Islet of Langerhans (tissue), 1 donor: ENCODE measurements at regions not wholly inside any gene's neighbourhood (a gene's known extent, or its start where the extent isn't known, plus 50 kb on each side); places are given as distances from the start of the nearest gene placed in this dataset.

Experiments
- FAIRE-seq: peaks from one replicate; lab custom pipeline; 2011; peaks lifted over from hg19 to GRCh38; lab: Jason Lieb, UNC

DNA sequence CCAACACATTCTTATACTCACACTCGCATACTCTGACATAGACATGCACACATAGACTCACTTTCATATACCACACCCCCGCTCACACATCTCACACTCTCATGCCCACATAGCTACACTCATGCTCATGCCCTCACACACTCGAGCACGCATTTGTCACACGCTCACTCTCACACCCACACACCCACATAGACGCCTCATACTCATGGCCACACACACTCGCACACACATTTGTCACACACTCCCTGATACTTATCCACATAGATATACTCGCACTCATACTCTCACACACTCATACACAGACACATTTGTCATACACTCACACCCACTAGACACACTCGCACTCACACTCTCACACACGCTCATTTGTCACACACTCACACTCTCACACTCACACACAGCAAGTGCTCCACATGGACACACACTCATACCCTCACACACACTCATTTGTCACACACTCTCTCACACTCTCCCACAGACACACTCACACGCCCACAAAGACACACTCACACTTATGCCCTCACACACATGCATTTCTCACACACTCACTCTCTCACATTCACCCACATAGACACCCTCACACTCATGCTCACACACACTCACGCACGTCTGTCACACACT is 50.9 kb downstream of the TNP1 start:
- no peak for FAIRE-seq

DNA sequence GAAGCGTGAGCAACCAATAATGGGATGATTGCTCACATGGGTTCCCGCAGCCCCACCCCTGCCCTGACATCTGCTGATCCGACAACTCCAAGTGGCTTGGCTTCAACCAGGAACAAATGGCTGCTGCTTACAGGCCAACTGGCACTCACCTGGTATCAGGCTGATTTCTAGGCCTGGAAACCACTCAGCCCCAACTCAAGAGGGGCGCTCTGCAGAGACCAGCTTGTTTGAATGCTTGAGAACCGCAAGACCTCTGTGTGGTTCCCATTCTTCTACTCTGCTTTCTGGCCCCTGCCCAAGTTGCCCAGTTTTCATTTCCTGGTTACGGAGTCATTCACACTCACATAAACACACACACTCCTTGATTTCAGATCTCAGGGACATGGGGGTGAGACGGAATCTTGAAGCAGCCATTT is 52.0 kb downstream of the TNP1 start:
- no peak for FAIRE-seq

DNA sequence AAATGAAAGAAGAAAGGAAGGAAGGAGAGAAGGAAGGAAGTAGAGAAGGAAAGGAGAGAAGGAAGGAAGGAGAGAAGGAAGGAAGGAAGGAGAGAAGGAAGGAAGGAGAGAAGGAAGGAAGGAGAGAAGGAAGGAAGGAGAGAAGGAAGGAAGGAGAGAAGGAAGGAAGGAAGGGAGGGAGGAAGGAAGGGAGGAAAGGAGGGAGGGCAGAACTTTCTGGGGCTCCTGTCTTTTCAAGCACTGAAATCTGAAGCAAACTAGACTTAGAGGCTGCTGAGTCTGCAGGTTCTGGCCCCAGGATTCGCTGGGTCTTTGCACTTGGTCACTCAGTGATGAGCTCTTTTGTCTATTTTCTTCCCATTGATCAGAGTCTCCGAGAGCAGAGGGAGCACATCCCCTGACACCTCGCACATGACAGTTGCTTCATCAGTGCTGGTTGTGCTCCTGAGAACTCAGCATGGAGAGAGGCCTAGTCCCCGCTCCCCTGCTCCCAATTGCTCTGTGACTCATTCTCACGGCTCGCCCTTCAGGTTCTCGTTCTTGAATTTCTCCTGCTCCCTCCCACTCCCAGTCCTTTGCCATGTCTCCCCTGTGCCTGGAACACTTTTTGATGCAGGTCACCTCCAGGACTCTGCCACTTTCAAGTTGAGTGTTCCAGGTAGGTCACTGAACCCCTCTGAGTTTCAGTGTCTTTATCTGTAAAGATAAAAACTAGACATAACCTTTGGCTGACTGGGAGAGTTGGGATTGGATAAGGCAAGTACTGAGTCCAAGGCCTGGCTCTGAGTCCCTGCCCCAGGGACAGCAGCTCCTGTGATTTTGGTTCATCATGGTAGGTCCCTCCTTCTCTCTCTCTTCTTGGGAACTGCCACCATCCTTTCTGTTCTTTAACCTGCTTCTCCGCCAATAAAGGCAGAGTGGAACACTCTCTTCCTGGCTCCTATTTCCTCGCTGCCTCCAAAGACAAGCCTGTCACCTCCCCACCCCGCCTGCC is 55.2 kb downstream of the TNP1 start:
- no peak for FAIRE-seq

DNA sequence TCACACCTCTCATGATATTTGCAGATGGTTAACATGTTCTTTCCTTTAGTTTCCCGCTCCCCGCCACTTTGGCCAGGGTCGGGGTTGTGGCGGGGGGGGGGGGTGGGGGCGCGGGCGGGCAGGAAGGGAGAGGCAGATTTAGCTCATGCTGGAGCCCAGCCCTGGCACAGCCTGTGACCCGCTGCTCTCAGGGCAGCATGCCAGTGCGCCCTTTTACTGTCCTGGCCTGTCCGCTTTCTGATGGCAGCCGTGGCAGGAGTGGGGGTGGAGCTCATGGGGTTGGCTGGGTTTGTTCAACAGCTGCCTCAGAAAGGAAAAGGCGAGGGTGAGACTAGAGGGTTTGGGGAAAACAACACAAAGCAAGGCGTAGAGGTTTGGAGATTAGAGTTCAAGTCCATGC is 56.1 kb downstream of the TNP1 start:
- no peak for FAIRE-seq

DNA sequence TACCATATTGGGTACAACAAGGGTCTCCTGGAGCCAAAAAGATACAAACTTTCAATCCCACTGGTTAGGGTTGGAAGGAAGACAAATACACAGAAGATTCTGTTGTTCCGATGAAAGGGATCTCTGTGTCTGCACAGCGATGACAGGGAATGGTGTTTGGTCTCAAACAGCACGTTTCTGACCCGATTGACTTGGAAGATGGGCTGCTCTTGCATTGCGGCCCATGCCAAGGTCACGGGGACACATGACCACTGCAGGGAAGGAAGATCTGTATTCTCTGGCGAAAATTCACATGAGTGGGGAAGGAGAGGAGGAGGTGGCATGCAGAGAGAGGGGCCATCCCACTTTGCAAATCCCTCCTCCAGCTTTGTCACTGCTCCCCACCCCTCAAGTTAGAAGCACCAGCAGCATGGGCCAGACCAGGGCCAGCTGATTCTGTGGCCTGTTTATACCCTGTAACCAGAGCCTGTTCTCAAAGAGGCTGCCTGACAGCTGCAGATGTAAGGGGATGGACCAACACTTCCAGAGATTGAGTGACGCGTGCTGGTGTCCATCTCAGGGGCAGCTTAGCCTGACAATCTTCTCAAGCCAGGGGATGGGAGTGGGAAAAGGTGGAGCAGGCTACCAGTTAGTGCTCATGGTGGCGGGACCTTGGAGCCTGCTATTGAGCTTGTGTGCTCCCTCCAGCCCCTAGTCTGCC is 57.2 kb downstream of the TNP1 start:
- FAIRE-seq = no peak

DNA sequence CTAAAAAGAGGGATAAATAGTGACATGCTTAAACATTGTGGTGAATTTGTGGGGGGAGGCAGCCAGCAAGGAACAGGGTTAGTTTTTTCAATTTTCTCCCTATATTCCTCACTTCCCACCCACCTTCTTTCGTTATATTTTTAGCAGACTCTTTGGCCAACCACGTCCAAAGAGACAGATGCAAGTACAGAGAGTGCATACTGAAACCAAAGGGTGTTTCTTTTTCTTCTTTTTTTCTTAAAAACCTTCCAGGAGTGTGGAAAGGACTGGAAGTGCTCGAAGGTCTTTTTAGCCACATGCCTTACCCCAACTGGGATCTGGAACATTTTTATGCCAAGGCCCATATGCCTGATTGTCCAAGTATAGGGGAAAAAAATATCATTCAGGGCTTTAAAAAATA is 59.0 kb downstream of the TNP1 start:
- no peak for FAIRE-seq

DNA sequence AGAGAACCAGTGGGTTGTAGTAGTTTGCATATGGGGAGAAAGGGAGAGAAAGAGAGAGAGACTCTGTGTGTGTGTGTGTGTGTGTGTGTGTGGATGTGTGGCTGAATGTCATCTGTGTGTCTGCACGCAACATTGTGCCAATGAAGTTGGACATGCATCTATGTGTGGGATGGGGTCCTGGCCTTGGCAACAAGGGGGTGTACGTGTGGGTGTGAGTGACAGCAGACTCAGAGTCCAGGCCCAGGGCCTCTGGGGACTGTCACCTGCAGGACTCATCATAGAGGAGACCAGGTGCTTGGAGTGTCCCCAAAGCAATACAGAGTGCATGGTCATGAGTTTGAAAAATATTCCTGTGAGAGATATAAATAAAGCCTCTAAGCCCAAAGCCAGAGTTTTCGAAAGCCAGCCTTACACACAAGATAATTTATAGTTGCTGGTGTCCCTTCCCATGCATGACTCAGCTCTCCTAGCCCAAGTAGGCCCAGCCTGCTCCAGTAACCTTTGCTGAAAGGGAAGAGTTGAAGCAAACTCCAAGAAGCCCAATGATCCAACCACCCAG is 59.9 kb downstream of the TNP1 start:
- no peak for FAIRE-seq

DNA sequence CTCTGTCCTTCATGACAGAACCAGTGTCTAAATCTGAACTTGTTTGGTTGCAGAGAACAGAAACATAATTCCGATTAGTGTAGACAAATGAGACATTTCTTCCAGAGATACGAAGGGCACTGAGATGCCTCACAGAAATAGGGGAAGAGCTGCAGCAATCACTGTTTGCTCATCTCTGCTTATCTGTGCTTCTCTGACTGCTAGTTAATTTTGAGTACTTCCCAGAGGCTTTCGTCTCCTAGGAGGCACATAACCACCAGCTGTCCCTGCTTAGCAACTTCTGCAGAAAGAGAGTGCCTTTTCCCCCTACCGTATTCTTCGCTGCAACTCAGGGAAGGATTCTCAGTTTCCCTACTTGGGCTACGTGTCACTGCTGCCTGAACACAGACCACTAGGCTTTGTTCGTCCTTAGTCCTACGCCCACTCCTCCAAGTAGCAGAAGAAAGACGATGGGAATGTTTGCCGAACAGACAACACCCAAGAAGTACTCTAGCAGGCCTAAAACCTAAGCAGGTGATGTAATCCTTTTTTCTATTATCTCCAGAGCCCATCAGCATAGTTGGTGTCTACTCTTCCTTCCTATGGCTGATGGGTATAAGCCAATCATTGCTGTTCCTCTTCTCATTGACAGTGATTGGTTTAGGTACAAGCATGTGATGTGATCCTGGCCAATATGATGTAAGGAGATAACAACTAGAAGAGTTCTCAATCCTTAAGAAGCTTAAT is 63.6 kb downstream of the TNP1 start:
- FAIRE-seq = peak; percentile 90

DNA sequence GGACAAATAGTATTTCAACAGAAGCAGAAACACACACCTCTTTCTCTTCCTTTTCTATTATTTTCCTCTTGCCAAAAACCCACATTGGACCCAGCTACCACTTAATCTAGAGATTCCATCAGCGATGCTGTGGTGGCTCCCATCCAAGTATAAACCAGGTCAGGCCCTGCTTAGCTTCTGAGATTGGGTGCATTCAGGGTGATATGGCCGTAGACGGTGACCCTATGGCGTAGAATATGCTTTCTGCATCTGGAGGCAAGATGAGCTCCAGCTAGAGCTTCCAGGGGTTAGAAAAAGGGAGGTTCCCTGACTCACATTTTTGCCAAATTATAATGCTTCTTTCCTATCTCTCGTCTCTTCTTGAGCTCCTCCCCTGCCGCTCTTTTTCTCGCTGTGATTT is 66.5 kb downstream of the TNP1 start:
- FAIRE-seq = no peak

DNA sequence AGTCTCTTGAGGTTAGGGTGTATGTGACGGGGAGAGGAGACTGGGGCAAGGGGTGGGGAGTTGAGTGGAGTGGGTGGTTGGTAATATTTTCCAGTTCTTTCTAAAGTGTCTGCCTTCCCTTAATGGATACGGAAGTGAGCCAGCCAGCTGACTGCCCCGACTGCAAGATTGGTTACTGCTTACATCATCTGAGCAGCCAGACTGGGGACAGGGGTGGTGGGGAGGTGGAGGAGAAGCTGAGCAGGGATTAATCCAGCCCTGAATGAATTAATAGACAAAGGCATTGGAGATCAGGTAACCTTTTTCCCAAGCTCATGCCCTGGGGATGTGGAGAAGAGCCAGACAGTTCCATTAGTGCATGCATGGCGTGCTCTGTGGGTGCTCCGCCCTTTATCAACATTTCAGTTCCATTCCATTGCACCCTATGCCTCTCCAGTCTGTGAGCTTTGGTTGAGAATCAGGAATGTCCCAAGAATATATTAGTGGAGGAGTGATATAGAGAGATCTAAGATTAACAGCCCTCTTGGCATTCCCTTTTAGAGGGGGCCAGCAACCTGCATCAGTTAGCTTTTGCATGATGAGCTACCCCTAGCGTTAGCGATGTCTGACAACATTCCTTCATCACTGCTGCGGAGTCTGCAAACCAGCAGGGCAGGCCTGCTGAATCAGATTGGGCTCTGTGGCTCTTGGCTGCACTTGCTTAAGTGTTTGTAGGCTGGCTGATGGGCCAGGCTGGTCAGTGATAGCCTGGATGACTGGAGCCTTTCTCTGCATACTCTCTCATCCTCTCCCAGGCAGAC is 67.4 kb downstream of the TNP1 start:
- no peak for FAIRE-seq

DNA sequence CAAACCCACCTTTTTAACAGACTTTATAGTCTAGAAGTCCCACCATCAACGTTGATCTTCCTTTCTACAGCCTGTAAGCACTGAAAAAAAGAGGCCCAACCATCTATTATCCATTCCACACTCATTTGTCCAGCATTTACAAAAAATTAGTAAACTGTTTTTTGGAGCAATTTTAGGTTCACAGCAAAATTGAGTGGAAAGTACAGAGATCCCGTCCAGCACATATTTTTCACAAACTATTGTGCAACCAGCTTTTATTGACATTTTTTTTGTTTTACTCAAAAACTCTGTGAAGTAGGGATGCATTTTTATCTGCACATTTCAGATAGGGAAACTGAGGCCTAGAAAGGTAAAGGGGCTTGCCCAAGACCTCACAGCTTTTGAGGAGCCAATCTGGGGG is 68.6 kb downstream of the TNP1 start:
- no peak for FAIRE-seq

DNA sequence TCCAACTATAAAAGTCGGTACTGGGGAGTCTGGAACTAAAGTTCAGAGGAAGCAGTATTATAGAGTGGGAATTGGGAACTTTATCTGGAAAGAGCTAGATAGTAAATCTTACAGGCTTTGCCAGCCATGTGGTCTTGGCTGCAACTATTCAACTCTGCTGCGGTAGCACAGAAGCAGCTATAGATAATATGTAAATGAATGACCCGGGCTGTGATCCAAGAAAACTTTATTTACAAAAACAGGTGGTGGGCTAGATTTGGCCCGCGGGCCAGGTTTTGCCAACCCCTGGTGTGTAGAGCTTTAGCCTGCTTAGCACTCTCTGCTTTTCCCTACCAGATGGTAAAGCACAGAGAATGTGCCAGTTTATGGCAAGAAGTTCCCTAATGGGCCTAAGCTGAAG is 70.8 kb downstream of the TNP1 start:
- no peak for FAIRE-seq

DNA sequence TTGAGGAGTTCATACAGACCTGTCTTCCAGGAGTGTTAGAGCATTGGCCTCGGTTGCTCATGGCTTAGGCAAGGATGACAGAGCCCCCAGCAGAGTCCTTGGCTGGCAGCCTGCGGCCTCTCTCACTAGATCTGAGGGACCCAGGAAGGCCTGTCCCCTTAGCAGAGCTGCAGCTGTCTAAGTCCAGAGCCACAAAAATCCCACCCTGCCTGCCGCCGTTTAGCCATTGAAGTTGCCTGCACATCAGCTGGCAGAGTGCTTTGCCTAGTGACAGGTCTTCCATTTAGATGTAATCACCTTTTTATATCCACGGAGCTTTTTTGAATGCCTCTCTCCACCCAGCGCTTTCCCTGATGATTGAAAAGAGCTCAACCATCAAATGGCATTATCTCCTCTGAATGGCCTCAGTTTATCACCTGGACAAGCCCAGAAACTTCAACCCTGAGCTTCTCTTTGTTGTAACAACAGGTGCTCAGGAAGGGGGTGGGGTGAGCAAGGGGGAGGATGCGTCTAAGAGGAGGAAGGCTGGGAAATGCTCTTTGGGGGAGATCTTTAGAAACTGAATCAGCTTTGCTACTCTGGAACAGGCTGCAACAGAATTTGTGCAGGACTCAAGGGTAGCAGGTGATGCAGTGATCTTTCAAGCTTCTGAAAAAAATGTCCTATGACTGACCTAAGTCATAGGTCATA is 71.9 kb downstream of the TNP1 start:
- FAIRE-seq = no peak

DNA sequence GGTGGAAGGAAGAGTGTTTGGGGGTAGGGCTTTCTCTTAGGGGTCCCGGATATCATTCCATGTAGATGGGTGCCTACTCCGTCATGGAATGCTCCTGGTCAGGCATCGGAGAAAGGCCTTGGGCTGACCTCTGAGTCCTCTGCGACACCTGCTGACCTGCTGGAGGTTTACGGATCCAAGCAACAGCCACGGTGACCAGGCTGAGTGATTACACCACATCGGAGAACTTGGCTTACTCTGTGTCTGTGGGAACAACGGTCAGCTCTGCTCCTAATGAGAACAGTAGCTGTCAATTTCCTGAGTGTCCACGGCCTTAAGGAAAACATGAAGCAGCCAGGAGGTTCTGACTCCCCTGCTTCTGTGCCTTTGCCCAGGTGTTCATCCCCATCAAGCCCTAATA is 73.2 kb downstream of the TNP1 start:
- FAIRE-seq = no peak

DNA sequence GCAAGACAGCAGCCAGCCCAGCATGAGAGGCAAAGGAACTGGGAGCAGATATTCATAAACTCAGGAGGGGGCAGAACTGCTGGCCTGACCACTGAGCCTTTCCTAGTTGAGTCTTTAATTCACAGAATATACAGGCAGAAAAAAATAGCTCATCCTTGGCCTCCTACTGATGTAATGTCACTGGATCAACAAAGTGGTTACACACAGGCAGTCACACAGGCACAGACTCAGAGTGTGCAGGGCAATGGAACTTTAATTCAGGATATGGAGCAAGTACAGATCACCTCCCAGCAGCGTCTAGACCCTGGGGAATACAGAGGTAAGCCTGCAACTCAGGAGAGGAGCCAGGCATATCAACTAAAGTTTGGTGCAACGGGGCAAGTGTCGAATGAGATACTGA is 75.4 kb downstream of the TNP1 start:
- no peak for FAIRE-seq

DNA sequence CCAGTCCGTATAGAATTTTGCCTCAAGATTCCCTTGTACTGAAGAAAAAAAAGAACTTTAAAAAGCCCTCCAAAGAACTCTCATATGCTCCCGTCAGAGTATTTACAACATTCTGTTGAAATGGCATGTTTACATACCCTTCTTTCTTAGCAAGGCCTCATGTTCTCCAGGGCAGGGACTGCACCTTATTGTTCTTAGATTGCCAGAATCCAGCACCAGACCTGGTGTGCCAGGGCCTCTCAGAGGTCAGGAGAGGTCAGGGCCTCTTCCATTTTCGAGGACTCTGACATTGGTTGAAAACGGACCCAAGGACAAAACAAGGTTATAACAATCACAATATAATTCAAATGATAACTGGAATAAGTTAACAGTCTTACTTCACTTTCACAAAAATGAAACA is 78.2 kb downstream of the TNP1 start:
- FAIRE-seq = no peak

DNA sequence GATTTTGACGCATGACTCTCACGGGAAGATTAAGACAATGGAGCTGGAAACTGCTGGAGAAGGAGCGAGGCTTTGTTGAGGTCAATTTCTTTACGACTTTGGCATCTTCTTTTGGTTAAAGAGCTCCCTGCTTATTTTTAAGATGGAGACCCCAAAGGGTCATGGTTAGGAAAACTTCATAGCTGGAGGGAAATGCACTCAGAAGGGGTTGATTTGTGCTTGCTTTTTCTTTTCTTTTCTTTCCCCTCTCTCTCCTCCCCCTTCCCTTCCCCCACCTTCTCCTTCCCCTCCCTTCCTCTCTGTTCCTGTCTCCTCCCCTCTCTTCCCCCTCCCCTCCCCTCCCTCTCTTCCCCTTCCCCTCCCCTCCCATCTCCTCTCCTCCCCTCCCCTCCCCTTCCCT is 79.0 kb downstream of the TNP1 start:
- no peak for FAIRE-seq

DNA sequence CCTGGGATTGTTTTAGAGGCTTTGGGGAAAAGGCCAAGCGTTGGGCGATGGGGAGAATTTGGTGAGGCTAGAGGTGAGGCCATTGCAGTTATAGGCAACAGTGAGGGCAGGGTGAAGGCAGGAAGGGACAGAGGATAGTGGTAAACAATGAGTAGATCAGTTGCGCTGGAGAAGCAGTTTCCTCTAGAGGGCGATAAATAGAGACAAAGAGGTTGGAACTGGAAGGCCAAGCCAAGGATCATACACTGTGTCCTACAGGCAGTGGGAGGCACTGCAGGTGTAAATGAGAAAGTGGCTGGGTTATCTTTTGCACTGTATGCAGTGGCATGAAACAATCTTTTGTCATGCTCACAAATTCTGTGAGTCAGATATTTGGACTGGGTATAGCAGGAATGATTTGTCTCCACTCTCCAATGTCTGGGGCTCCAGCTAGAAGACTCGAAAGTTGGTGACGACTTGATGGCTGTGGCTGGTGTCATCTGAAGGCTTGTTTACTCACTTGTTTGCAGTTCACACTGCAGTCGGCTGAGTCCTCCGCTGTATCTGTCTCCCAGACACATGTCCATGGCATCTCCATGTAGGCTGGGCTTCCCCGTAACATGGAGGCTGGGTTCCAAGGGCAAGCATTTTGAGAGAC is 82.1 kb downstream of the TNP1 start:
- FAIRE-seq = no peak

DNA sequence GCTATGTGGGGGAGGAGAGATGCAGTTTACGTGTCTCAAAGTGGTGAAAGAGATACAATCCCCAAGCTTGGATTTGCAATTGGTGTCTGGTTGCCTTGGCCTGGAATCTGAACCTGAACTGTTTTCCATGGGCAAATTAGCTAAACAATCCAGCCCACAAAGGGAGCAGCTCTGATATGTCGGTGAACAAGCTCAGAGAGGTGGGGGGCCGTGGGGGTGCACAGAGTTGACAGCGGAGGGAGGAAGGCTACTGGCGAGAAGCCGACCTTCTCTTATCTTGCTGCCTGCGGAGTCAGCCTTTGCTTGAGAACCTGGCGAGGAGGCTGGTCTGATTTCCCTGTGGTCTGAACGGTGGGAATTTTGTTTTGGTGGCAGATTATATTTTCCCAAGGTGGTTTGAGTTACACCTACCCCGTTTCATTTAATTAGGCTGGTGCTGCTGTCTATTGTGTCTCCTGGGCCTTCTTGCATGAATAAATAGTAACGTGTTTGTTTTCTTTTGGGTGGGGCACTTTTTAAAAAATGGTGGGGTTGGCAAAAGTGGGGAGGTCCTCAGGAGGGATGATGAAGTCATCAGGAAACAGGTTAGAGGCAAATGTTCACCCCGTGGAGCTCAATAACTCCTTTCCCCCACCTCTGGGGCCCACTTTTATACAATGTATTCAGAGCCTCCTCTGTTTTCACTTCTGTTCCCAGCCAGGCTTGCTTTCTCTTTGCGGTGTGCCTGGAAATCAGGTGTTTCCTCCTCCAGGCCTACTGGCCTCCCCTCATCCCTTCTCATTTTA is 80.9 kb upstream of the IGFBP5 start:
- no peak for FAIRE-seq
